ENCODE measurements at regions not wholly inside any gene's neighbourhood (a gene's known extent, or its start where the extent isn't known, plus 50 kb on each side); places are given as distances from the start of the nearest gene placed in this dataset.

- WGBS, result 92% methylated on average over 6 of the region's 6 CpGs
- H3K4me1 ChIP-seq (ENCODE audit: control insufficient read depth in 4 of 4, insufficient read depth in 4 of 4, low read length in 3 of 4), result no peaks in the 10 kb centered on the region
- no peak overlapping the region for H3K27ac ChIP-seq (ENCODE audit: low read depth in 1 of 2, low read length in 2 of 2)
- H3K36me3 ChIP-seq (ENCODE audit: control insufficient read depth in 4 of 4, insufficient read depth in 3 of 4, low read depth in 1 of 4, low read length in 3 of 4), result no peaks in the 10 kb centered on the region
- no peaks in the 10 kb centered on the region for H3K27me3 ChIP-seq (ENCODE audit: control insufficient read depth in 4 of 4, insufficient read depth in 4 of 4, low read length in 3 of 4)
- no peak overlapping the region for H3K4me3 ChIP-seq (ENCODE audit: low read depth in 1 of 3, low read length in 3 of 3)
- TF ChIP-seq MAX (IDR thresholded peaks at IDR 0.05) (no peak), CTCF (IDR thresholded peaks at IDR 0.05; ENCODE audit: low read depth, low read length, missing input control) (no peak), SP1 (IDR thresholded peaks at IDR 0.05) (no peak)
- no peak for DNase-seq (ENCODE audit: low spot score)
- no peak overlapping the region for H3K9ac ChIP-seq (ENCODE audit: low read depth in 1 of 2, low read length in 2 of 2)
- peaks cover 0 to 5% (median 0%) of the 10 kb centered on the region in 4 donors for H3K9me3 ChIP-seq (ENCODE audit: control insufficient read depth in 4 of 4, low read length in 3 of 4)
Measured at GRCh38 chr10:2022401-2022800, 285.1 kb upstream of the ADARB2 start.

GRCh38 chr10:2020836-2021235, 283.5 kb upstream of the ADARB2 start:
- H3K27ac ChIP-seq (ENCODE audit: low read depth in 1 of 2, low read length in 2 of 2), result no peak overlapping the region
- H3K36me3 ChIP-seq (ENCODE audit: control insufficient read depth in 4 of 4, insufficient read depth in 3 of 4, low read depth in 1 of 4, low read length in 3 of 4), result no peaks in the 10 kb centered on the region
- 64% methylated on average over 4 of the region's 4 CpGs for WGBS
- H3K4me1 ChIP-seq (ENCODE audit: control insufficient read depth in 4 of 4, insufficient read depth in 4 of 4, low read length in 3 of 4), result no peaks in the 10 kb centered on the region
- no peak overlapping the region for H3K4me3 ChIP-seq (ENCODE audit: low read depth in 1 of 3, low read length in 3 of 3)
- no peak for DNase-seq (ENCODE audit: low spot score)
- no peaks in the 10 kb centered on the region for H3K9me3 ChIP-seq (ENCODE audit: control insufficient read depth in 4 of 4, low read length in 3 of 4)
- TF ChIP-seq FOXA2 (IDR thresholded peaks at IDR 0.05) (no peak), MAX (IDR thresholded peaks at IDR 0.05) (no peak), RAD21 (IDR thresholded peaks at IDR 0.05) (no peak), REST (IDR thresholded peaks at IDR 0.05) (no peak), JUND (IDR thresholded peaks at IDR 0.05) (no peak), SP1 (IDR thresholded peaks at IDR 0.05) (no peak), CTCF (IDR thresholded peaks at IDR 0.05; ENCODE audit: low read depth, low read length, missing input control) (no peak), GABPA (IDR thresholded peaks at IDR 0.05 in 1 of 2, conservative IDR thresholded peaks at IDR 0.05 in 1 of 2) (no peak), HNF4G (IDR thresholded peaks at IDR 0.05) (no peak)
- no peaks in the 10 kb centered on the region for H3K27me3 ChIP-seq (ENCODE audit: control insufficient read depth in 4 of 4, insufficient read depth in 4 of 4, low read length in 3 of 4)
- no peak overlapping the region for H3K9ac ChIP-seq (ENCODE audit: low read depth in 1 of 2, low read length in 2 of 2)
